ENCODE measurements at regions not wholly inside any gene's neighbourhood (a gene's known extent, or its start where the extent isn't known, plus 50 kb on each side); places are given as distances from the start of the nearest gene placed in this dataset.
"Not testable (repeated sequence)": the region's sequence is repeated elsewhere in the genome, so short reads cannot be mapped to it uniquely, and the experiment has no call there.

- not testable (repeated sequence) for TF ChIP-seq MAX (IDR thresholded peaks at IDR 0.05; ENCODE audit: low read depth, low read length); POLR2A (IDR thresholded peaks at IDR 0.05; ENCODE audit: extremely low read depth, insufficient read length)
These were observed 83.2 kb upstream of the AGTPBP1 start for GRCh38 chr9:85824949-85825348.

Data from NB4 (cell line).